ENCODE measurements at regions not wholly inside any gene's neighbourhood (a gene's known extent, or its start where the extent isn't known, plus 50 kb on each side); places are given as distances from the start of the nearest gene placed in this dataset.
"Not testable (repeated sequence)": the region's sequence is repeated elsewhere in the genome, so short reads cannot be mapped to it uniquely, and the experiment has no call there.

DNA sequence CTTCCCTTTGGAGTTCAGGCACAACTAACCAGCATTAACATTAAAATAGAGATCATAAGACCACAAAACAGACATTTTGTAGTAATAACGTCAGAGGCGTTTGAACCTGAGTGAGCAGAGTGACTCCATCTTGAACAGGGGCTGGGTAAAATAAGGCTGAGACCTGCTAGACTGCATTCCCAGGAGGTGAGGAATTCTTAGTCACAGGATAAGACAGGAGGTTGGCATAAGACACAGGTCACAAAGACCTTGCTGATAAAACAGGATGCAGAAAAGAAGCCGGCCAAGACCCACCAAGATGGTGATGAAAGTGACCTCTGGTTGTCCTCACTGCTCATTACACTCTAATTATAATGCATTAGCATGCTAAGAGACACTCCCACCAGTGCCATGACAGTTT is 493.2 kb upstream of the AUTS2 start:
- TF ChIP-seq, protein P1, sequence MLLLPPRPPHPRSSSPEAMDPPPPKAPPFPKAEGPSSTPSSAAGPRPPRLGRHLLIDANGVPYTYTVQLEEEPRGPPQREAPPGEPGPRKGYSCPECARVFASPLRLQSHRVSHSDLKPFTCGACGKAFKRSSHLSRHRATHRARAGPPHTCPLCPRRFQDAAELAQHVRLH (tag by site-specific recombination; IDR thresholded peaks at IDR 0.05) = no peak
- no peak for TF ChIP-seq ZNF585B (tag by site-specific recombination; IDR thresholded peaks at IDR 0.05)
- H3K4me3 ChIP-seq (ENCODE audit: low read depth, low read length) = no peak overlapping the region
- no peaks in the 10 kb centered on the region for H3K4me1 ChIP-seq (ENCODE audit: control insufficient read depth, insufficient read depth, low read length)
- no peaks in the 10 kb centered on the region for H3K36me3 ChIP-seq (ENCODE audit: control insufficient read depth in 2 of 2, insufficient read depth in 1 of 2, low read length in 2 of 2)
- CTCF ChIA-PET = no interaction called here
- H3K9me3 ChIP-seq (ENCODE audit: control insufficient read depth, insufficient read depth, low read depth, low read length) = no peaks in the 10 kb centered on the region
- H3K27ac ChIP-seq (ENCODE audit: extremely low read depth, low read depth, low read length) = no peak overlapping the region
- POLR2A ChIA-PET = no interaction called here

DNA sequence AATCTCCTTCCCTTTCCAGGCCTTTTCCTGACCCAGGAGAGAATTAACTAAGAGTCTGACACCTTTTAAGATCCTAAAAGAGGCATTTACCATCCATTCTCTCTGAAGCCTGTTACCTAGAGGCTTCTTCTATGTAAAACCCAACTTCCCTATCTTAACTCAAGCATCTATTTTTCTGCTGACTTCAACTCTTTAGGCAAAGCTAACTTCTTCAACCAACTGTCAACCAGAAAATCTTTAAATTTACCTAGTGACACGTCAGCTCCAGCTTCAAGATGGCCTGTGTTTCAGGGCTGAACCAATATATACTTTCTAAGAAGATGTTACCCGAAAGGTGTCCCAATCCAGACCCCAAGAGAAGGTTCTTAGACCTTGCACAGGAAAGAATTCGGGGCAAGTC is 492.3 kb upstream of the AUTS2 start:
- H3K4me3 ChIP-seq (ENCODE audit: low read depth, low read length) = no peak overlapping the region
- H3K9me3 ChIP-seq (ENCODE audit: control insufficient read depth, insufficient read depth, low read depth, low read length) = no peaks in the 10 kb centered on the region
- H3K4me1 ChIP-seq (ENCODE audit: control insufficient read depth, insufficient read depth, low read length) = no peaks in the 10 kb centered on the region
- CTCF ChIA-PET = no interaction called here
- TF ChIP-seq ZNF121 (tag by site-specific recombination; IDR thresholded peaks at IDR 0.05) (no peak), ZNF416 (tag by site-specific recombination; IDR thresholded peaks at IDR 0.05) (no peak), ZNF221 (tag by site-specific recombination; IDR thresholded peaks at IDR 0.05; ENCODE audit: borderline replicate concordance) (no peak), GLI2 (tag by site-specific recombination; IDR thresholded peaks at IDR 0.05; ENCODE audit: borderline replicate concordance, low read depth) (no peak), ZNF791 (tag by site-specific recombination; IDR thresholded peaks at IDR 0.05) (no peak), EGR2 (tag by site-specific recombination; IDR thresholded peaks at IDR 0.05; ENCODE audit: low read depth) (no peak), ZNF585B (tag by site-specific recombination; IDR thresholded peaks at IDR 0.05) (no peak)
- TF ChIP-seq, protein P2, sequence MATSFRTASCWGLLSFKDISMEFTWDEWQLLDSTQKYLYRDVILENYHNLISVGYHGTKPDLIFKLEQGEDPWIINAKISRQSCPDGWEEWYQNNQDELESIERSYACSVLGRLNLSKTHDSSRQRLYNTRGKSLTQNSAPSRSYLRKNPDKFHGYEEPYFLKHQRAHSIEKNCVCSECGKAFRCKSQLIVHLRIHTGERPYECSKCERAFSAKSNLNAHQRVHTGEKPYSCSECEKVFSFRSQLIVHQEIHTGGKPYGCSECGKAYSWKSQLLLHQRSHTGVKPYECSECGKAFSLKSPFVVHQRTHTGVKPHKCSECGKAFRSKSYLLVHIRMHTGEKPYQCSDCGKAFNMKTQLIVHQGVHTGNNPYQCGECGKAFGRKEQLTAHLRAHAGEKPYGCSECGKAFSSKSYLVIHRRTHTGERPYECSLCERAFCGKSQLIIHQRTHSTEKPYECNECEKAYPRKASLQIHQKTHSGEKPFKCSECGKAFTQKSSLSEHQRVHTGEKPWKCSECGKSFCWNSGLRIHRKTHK (tag by site-specific recombination; IDR thresholded peaks at IDR 0.05) = no peak
- no peak overlapping the region for H3K27ac ChIP-seq (ENCODE audit: extremely low read depth, low read depth, low read length)
- H3K36me3 ChIP-seq (ENCODE audit: control insufficient read depth in 2 of 2, insufficient read depth in 1 of 2, low read length in 2 of 2) = no peaks in the 10 kb centered on the region
- POLR2A ChIA-PET = no interaction called here

DNA sequence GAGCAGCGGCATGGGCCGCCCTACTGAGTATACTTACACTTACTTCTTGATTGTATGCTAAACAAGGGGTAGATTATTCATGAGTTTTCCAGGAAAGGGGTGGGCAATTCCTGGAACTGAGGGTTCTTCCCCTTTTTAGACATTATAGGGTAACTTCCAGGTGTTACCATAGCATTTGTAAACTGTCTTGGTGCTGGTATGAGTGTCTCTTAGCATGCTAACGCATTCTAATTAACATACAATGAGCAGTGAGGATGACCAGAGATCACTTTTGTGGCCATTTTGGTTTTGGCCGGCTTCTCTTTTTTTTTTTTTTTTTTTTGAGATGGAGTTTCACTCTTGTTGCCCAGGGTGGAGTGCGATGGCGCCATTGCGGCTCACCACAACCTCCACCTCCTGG is 491.8 kb upstream of the AUTS2 start:
- H3K4me1 ChIP-seq (ENCODE audit: control insufficient read depth, insufficient read depth, low read length); H3K9me3 ChIP-seq (ENCODE audit: control insufficient read depth, insufficient read depth, low read depth, low read length); POLR2A ChIA-PET; H3K36me3 ChIP-seq (ENCODE audit: control insufficient read depth in 2 of 2, insufficient read depth in 1 of 2, low read length in 2 of 2); H3K27ac ChIP-seq (ENCODE audit: extremely low read depth, low read depth, low read length); CTCF ChIA-PET; H3K4me3 ChIP-seq (ENCODE audit: low read depth, low read length): not testable (repeated sequence)

GRCh38 chr7:69106946-69107345 is 491.3 kb upstream of the AUTS2 start:
- not testable (repeated sequence) for H3K27ac ChIP-seq (ENCODE audit: extremely low read depth, low read depth, low read length)

GRCh38 chr7:69108097-69108496 is 490.2 kb upstream of the AUTS2 start:
- no peak overlapping the region for H3K27ac ChIP-seq (ENCODE audit: extremely low read depth, low read depth, low read length)
- TF ChIP-seq ZNF521 (tag by site-specific recombination; IDR thresholded peaks at IDR 0.05) = no peak
- TF ChIP-seq ZNF626 (tag by site-specific recombination; IDR thresholded peaks at IDR 0.05) = no peak
- no peak for TF ChIP-seq ZBTB17 (tag by site-specific recombination; IDR thresholded peaks at IDR 0.05)
- TF ChIP-seq, protein P3, sequence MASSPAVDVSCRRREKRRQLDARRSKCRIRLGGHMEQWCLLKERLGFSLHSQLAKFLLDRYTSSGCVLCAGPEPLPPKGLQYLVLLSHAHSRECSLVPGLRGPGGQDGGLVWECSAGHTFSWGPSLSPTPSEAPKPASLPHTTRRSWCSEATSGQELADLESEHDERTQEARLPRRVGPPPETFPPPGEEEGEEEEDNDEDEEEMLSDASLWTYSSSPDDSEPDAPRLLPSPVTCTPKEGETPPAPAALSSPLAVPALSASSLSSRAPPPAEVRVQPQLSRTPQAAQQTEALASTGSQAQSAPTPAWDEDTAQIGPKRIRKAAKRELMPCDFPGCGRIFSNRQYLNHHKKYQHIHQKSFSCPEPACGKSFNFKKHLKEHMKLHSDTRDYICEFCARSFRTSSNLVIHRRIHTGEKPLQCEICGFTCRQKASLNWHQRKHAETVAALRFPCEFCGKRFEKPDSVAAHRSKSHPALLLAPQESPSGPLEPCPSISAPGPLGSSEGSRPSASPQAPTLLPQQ (tag by site-specific recombination; IDR thresholded peaks at IDR 0.05) = no peak
- no peak for TF ChIP-seq ZBTB44 (tag by site-specific recombination; IDR thresholded peaks at IDR 0.05)
- TF ChIP-seq ZNF416 (tag by site-specific recombination; IDR thresholded peaks at IDR 0.05) = no peak
- TF ChIP-seq ZNF555 (tag by site-specific recombination; conservative IDR thresholded peaks at IDR 0.05) = no peak
- no peak for TF ChIP-seq ZNF174 (tag by site-specific recombination; IDR thresholded peaks at IDR 0.05)
- TF ChIP-seq KLF9 (tag by site-specific recombination; IDR thresholded peaks at IDR 0.05; ENCODE audit: low read depth) = no peak
- H3K36me3 ChIP-seq (ENCODE audit: control insufficient read depth in 2 of 2, insufficient read depth in 1 of 2, low read length in 2 of 2) = no peaks in the 10 kb centered on the region
- H3K4me3 ChIP-seq (ENCODE audit: low read depth, low read length) = no peak overlapping the region
- CTCF ChIA-PET = no interaction called here
- no peaks in the 10 kb centered on the region for H3K4me1 ChIP-seq (ENCODE audit: control insufficient read depth, insufficient read depth, low read length)
- POLR2A ChIA-PET = no interaction called here
- H3K9me3 ChIP-seq (ENCODE audit: control insufficient read depth, insufficient read depth, low read depth, low read length) = no peaks in the 10 kb centered on the region

More at GRCh38 chr7:69106946-69107345, 491.3 kb upstream of the AUTS2 start:
- CTCF ChIA-PET = interaction anchor here (0.6 kb wide), 1 partner anchor 828 kb away, joined by 4 read pairs; no protein-coding TSS in a partner anchor
- H3K4me1 ChIP-seq (ENCODE audit: control insufficient read depth, insufficient read depth, low read length); H3K9me3 ChIP-seq (ENCODE audit: control insufficient read depth, insufficient read depth, low read depth, low read length); H3K36me3 ChIP-seq (ENCODE audit: control insufficient read depth in 2 of 2, insufficient read depth in 1 of 2, low read length in 2 of 2); POLR2A ChIA-PET; H3K4me3 ChIP-seq (ENCODE audit: low read depth, low read length): not testable (repeated sequence)

Data from HEK293 (cell line).